GM21576 (cell line): ENCODE measurements at regions not wholly inside any gene's neighbourhood (a gene's known extent, or its start where the extent isn't known, plus 50 kb on each side); places are given as distances from the start of the nearest gene placed in this dataset.

ENCODE experiments used
- ATAC-seq: cut with Tn5 transposase; IDR thresholded peaks from one replicate; pipeline ENCODE4 v1.9.1; 2021; ENCODE audit warnings: mild to moderate bottlenecking, moderate library complexity; ENCODE audit not compliant: unreplicated experiment

DNA sequence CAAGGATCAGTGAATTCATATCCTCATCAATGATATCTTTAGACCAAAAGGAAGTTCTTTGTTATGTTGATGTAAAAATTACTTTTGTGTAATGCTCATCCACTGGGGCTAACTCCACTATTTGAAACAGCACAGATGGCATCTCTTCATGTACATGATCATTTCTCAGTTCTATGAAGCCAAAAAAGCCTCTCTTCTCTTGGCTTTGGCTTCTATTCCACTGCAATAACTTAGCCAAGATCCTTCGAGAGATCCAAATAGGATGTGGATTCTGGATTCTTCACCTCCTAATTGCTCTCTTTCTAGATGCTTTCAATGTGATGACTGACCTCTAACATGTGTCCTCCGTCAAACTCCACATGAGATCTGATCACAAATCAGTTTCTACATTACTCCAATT lies 851.2 kb downstream of the GALC start:
- no peak for ATAC-seq

DNA sequence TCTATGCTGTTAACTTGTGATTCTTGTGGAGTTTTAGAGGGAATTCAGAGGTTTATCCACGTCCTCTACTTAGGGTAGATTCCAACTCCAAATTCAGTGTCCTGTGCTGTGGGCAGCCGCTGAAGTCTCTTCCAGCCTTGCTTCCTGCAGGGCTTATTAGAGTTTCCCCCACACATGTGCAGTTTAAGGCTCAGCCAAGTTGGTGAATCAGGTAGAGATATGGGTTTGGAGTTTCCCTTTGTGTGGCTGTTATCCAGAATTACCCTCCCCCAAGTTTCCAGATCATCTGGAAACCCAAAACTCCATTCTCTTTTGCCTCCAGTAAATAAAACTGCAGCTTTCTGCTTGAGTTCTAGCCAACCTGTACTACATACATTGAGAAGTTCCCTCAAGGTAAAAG lies 853.7 kb downstream of the GALC start:
- no peak for ATAC-seq

GRCh38 chr14:87133073-87133801 lies 859.7 kb downstream of the GALC start:
- ATAC-seq = no peak

DNA sequence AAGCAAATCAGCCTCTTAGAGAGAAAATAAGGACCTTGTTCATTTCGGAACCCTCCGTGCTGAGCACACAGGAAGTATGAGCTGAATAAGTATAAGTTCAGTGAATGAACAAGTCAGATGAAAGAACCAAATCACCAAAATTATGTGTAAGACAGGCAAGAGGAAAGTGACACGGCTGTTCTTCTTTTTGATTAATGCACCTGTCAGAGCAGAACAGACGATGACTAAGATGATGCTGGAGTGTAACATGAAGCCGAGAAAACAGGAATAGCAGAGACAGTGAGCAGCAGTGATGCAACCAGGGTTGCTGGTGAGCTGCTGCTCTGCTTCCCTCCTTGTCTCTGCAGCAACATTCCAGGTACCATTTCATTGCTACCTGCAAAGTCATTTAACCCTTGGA lies 861.1 kb downstream of the GALC start:
- ATAC-seq = no peak

DNA sequence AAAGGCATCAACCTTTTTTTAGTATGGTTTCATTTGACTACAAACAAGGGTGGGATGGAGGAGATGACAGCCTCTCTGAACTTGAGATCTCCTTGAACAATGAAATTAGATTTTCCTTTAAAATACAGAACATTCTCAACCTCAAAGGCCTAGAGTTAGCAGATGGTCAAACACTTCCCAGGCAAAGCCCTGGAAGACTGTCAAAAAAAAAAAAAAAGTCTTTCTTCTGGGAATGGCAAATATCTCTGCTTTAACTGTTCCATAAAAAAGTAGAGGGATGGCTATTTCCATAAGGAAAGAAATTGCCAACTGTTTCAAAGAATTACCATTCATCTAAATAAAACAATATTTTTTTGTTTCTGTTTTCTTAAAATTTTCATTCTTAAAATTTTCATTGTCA lies 870.8 kb downstream of the GALC start:
- no peak for ATAC-seq

DNA sequence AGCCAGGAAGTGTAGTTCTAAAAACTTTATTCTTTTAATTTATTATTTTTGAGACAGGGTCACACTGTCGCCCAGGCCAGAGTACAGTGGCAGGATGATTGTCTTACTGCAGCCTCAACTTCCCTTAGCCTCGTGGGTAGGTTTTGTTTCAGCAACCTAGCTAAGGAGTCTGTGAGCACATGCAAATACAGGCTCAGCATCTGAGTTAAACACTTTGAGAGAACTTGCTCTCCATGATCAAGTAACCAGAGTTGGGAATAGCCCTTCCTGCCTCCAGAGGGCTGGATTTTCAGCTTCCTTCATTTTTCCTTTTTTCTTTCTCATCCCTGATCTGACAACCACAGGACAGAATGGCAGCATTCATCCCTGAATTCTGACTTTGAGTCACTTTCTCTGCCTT lies 871.3 kb downstream of the GALC start:
- no peak for ATAC-seq

GRCh38 chr14:87115234-87115633 lies 877.7 kb downstream of the GALC start:
- no peak for ATAC-seq

GRCh38 chr14:87113286-87113685 lies 879.7 kb downstream of the GALC start:
- no peak for ATAC-seq

- ATAC-seq = no peak
Measured at GRCh38 chr14:87111741-87112140, 881.2 kb downstream of the GALC start.

DNA sequence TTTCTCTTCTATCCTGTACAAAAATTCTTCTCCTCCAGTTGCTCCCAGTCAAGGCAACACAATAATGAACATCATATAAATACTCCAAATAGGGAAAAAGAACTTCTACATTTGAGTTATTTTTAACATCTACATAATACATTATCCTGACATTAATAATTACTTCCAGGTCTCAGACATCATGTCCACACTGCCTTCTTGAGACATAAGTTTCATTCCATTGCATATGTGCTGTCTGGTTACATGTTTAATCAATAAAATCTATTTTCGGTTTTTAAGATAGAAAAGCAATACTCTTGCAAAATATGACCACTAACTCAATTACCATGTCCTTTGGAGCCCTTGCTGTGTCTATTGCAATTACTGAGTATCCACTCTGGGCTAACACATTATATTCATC lies 881.9 kb downstream of the GALC start:
- ATAC-seq = no peak

DNA sequence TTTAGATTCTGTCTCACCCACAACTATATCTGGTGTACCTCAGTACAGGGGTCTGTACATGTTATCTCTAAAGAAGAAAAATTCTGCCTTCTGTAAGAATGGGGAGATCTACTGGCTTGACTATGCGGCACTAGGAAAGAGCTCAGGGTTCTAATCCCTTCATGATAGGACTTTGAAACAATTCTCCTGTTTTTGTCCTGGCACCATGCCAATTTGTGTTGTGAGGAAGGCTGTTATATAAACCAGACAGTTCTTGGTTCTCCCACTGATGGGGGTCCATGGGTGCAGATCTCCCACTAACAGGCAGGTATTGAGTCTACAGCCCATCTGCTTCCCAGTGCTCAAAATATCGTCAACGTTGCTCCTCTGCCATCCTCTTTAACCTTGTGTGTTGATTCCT lies 883.7 kb downstream of the GALC start:
- no peak for ATAC-seq

DNA sequence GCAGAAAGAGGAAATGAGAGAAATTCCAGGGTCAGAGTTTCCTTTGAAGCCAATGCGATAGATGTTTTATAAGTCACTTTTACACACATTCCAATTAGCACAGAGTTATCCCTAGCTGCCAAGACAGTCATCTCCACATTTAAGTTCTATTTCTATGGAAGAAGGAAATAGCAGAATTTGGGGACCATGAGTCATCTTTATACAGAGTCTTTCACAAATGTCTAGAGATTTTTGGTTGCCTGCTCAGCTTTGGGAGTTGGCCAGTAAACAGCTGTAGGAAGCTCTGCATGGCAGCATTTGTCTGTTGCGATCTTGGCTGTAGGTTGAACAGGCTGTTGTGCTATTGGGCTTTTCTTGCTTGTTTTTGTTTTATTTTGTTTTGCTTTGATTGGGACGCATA lies 884.3 kb downstream of the GALC start:
- ATAC-seq = no peak

DNA sequence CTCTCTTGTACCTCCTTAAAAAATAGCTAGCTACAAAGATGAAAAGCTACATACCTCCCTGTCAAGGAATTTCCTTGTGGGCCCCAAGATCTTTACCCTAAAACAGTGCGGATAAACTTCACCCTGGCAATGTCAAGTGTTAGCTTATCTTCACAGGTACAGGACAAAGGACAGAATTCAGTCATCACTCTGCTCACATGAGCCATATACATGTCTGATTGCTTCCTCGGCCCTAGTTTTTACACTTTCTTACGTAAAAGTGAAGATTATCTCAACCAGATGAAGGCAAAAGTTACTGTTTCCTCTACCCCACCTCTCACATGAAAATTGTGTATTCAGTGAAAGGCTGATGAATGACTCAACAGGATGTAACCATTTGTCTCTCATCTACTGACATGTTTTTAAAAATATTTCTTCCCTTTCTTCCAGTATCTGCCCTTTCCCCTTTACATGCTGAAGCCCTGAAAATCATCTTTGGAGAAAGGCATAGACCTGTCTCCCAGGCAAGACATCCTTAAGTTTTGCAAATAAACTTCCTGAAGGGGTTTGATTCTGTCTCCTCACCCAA lies 890.1 kb downstream of the GALC start:
- ATAC-seq = no peak

GRCh38 chr14:87097015-87097414 lies 896.0 kb downstream of the GALC start:
- no peak for ATAC-seq

DNA sequence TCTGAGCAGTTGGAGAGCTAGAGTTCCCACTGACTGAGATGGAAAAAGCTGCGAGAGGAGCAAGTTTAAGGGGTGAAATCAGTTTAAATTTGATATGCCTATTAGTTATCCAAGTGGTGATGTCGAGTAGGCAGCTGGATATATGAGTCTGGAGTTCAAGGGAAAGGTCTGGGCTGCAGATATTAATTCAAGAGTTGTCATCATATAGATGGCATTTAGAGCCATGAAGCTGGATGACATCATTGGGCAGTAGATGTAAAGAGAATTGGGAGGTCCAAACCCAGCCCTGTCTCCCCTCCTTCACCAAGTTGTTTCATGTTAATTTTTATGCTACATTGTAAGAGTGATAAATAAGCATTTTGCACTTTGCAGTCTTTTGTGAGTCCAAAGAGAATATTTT lies 898.1 kb downstream of the GALC start:
- ATAC-seq = no peak

DNA sequence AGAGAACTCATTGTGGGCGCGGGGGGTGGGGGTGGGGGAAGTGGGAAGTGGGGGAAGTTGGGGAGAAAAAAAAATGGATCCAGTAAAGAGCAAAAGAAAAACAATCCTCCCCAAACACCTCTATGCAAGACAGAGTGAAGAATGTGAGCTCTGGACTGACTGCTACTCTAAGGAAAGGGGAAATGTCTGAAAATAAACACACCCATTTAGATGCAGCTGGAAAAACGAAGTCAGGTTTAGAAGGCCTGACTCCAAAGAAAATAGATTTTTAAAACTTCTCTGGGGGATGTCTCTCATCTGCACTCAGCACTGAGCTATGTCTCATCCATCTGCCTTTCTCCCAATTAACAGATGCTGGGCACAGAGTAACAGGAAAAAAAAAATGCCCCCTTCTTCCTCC lies 904.4 kb downstream of the GALC start:
- ATAC-seq = no peak

GRCh38 chr14:87087881-87088280 lies 905.1 kb downstream of the GALC start:
- no peak for ATAC-seq

GRCh38 chr14:87084908-87085307 lies 908.1 kb downstream of the GALC start:
- ATAC-seq = no peak

- no peak for ATAC-seq
Measured at GRCh38 chr14:87082917-87083316, 910.1 kb downstream of the GALC start.

DNA sequence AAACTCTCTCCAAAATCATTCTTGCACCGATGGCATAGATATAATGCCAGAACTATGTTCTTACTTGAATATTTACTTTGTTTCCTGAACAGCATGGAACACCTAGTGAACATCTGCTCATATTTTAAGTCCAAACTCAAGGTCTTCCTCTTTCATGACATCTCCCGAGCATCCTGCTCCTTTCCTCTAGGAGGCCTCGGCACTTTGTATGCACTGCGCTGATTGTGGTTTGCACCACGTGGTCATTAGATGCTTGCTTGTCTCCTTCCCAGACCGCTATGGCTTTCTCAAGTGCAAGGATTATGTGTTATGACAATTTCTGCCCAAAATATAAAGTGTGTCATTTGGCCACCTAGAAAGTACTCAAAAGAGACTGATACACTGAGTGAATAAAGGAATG lies 912.0 kb downstream of the GALC start:
- ATAC-seq = no peak

- no peak for ATAC-seq
Measured at GRCh38 chr14:87080146-87080545, 912.8 kb downstream of the GALC start.

DNA sequence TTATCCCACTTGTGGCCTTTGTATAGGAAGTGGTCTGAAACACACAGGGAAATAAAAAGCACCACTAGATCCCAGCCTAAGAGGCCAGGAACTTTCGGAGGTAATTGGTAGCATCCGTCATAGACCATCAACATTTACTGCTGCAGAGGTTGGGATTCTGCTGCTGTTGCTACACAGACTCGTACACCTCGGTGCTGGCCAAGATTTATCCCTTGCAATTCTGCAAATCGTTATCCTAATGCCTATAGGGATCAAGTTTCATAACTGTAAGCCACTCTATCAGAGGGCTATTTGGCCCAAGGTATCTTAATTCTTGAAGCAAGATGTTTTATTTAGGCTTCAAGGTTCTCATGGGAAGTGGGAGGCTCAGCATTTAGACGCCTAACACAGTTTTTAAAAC lies 913.6 kb downstream of the GALC start:
- no peak for ATAC-seq

DNA sequence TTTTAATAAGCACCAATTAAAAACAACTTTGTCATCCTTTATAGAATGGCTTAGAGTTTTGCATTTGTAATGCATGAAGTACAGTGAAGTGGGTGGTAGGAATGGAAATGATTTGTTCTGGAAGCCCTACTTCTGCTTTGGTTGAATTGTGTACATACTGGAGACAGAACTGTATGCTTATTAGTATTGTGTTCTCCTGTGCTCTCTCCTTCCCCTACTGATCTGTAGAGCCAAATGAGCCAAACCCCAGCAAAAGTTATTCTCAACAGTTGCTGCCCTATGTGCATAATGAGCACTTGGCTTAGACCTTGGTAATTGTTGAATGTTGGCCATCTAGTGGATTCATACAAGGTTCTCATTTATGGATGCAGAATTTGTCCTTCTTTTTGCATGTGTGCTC lies 916.1 kb downstream of the GALC start:
- no peak for ATAC-seq
